ENCODE measurements at regions not wholly inside any gene's neighbourhood (a gene's known extent, or its start where the extent isn't known, plus 50 kb on each side); places are given as distances from the start of the nearest gene placed in this dataset.

DNA sequence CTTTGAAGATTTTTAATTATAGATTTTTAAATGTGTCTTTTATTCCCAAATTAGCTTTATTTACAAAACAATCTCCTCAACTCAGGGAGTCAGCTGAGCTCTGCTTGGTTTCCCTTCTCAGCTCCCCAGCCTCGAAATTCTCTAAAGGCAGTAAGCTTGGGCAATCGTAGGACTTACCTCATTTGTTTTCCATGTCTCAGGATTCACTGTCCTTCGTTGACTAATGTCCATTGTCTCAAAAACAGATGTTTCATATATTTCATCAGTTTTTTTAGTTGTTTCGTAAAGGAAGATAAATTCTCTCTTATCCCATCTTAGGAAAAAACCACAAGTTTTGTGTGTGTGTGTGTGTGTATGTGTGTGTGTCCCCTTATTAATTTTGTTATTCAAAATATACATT lies 102.2 kb upstream of the ADGRF1 start:
- TF ChIP-seq ZFX (IDR thresholded peaks at IDR 0.05; ENCODE audit: borderline replicate concordance): no peak
- TF ChIP-seq, protein P1, sequence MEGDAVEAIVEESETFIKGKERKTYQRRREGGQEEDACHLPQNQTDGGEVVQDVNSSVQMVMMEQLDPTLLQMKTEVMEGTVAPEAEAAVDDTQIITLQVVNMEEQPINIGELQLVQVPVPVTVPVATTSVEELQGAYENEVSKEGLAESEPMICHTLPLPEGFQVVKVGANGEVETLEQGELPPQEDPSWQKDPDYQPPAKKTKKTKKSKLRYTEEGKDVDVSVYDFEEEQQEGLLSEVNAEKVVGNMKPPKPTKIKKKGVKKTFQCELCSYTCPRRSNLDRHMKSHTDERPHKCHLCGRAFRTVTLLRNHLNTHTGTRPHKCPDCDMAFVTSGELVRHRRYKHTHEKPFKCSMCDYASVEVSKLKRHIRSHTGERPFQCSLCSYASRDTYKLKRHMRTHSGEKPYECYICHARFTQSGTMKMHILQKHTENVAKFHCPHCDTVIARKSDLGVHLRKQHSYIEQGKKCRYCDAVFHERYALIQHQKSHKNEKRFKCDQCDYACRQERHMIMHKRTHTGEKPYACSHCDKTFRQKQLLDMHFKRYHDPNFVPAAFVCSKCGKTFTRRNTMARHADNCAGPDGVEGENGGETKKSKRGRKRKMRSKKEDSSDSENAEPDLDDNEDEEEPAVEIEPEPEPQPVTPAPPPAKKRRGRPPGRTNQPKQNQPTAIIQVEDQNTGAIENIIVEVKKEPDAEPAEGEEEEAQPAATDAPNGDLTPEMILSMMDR (IDR thresholded peaks at IDR 0.05): no peak
- no peak overlapping the region for H3K27ac ChIP-seq

DNA sequence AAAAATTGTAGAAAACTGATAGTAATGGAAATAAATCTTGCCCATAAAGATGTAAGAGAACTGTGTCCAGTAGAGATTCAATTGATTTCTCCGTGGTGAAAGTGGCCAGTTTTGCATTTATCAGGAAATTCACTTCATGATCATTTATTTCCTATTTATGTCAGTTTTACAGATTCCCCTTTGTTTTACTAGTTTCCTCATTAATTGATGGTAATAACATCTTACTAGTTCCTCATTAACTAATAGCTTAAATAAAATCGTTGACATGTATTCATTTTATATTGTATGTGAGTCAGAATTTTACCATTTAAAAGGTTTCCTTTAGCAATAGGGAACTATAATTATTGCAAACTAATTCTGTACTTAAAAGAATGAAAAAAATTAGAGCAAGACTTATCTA lies 99.8 kb upstream of the ADGRF1 start:
- no peak overlapping the region for H3K27ac ChIP-seq
- TF ChIP-seq, protein P1 (IDR thresholded peaks at IDR 0.05): no peak
- TF ChIP-seq ZFX (IDR thresholded peaks at IDR 0.05; ENCODE audit: borderline replicate concordance): no peak

DNA sequence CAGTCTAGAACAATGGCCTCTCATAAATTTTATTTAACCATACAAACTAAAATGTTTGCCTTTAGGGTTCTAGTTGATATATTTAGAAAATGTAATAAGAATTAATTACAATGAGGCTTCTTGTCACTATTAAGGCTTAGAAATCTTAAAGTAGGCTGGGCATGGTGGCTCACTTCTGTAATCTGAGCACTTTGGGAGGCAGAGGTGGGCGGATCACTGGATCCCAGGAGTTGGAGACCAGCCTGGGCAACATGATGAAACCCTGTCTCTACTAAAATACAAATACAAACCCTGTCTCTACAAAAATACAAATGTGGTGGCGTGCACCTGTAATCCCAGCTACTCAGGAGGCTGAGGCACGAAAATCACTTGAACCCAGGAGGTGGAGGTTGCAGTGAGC lies 99.0 kb upstream of the ADGRF1 start:
- no peak overlapping the region for H3K27ac ChIP-seq
- no peak for TF ChIP-seq ZFX (IDR thresholded peaks at IDR 0.05; ENCODE audit: borderline replicate concordance)
- TF ChIP-seq, protein P1 (IDR thresholded peaks at IDR 0.05): no peak

DNA sequence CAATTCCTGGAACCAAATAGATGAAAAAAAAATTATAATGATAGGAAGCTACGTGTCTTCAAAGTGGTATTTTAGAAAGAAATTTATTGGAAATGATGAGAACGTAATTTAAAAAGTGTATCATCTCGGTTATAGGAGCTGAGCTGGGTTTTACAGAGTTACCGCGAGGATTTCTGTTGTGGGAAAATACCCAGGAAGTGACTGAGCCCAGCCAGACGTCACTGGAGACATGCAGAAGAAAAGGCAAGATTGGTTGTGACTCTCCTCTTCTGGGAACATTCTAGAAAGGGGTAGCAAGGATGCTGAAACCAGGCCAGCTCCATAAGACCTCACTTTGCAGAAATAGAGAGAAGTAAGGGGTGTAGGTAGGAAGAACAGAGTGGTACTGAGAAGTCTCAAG lies 95.9 kb upstream of the ADGRF1 start:
- H3K27ac ChIP-seq: no peak overlapping the region
- TF ChIP-seq, protein P1 (IDR thresholded peaks at IDR 0.05): no peak
- TF ChIP-seq ZFX (IDR thresholded peaks at IDR 0.05; ENCODE audit: borderline replicate concordance): no peak

DNA sequence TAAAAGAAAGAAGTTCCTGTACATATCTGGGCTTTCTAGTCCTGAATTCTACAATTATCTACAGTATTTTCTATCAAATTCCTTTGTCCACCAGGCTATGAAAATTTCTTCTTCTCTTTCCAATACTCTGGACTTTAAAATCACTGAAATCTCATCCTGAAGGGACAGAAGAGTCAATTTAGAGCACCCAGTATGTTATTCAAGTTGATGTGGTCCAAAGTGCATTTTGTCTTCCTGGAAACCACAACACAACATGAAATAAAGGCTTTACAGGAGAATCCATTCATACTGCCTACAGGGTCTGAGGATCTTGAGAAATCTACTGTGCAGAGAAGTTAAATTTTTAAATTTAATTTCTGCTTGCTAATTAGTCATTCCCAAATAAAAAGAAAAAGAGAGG lies 94.9 kb upstream of the ADGRF1 start:
- H3K27ac ChIP-seq: no peak overlapping the region
- TF ChIP-seq ZFX (IDR thresholded peaks at IDR 0.05; ENCODE audit: borderline replicate concordance): no peak
- TF ChIP-seq, protein P1 (IDR thresholded peaks at IDR 0.05): no peak

DNA sequence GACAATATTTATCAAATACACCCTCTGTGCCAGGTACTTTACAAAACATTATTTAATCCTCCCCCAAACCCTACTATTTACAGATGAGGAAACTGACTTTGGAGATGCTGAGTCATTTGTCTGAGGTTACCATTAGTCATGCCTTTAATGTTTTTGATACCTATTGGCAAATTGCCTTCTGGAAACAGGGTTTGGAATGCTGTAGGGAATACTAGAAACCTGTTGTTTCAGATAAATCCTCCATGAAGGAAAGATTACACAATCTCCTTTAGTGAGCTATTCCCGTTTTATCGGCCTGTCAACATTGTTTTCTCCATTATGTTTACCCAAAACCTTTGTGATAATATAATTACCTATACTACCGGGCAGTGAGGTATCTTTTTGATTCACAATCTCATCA lies 93.6 kb upstream of the ADGRF1 start:
- TF ChIP-seq, protein P1 (IDR thresholded peaks at IDR 0.05): no peak
- no peak for TF ChIP-seq ZFX (IDR thresholded peaks at IDR 0.05; ENCODE audit: borderline replicate concordance)
- H3K27ac ChIP-seq: peak overlapping the region; percentile 35; the same call in 1 of the 2 replicates

DNA sequence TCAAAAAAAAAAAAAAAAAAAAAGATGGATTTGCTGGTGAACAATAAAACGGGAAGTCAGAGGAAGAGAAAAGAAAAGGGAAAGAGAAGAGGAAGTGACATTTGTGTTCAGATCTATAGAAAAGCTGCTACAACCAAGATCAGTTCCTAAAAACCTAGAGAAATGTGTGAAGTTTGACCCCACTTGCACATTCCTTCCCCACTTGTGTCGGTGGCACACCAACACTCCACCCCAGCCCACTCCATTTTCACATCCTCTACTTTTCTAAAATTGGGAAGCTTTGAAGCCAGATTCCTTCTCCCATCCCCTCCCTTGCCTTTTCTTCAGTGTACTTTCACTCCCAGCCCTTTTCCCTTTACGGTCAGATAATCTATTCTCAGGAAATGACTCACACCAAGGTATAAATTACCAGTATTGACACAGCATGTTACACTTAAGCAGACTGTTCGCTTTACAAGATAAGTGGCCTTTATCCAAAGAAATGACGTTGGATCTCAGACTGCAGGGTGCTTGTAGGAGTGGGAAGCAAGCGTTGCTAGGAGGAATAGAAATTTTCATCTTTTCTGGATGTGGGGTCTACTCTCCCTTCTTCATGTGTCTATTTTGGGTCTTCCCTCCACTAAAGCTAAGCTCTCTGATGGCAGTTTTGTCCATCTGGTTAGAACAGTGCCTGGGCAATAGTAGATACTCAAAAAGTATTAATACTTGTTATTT lies 92.5 kb upstream of the ADGRF1 start:
- TF ChIP-seq, protein P1 (IDR thresholded peaks at IDR 0.05): no peak
- TF ChIP-seq ZFX (IDR thresholded peaks at IDR 0.05; ENCODE audit: borderline replicate concordance): no peak
- peak overlapping the region; percentile 35 for H3K27ac ChIP-seq
